C4-2B (cell line): ENCODE measurements at regions not wholly inside any gene's neighbourhood (a gene's known extent, or its start where the extent isn't known, plus 50 kb on each side); places are given as distances from the start of the nearest gene placed in this dataset.

ENCODE experiments used
- ZFX ChIP-seq: fragments of 450-650 bp; IDR thresholded peaks from 2 replicates; pipeline ENCODE4 v1.6.1; 2017
- TF ChIP-seq, protein P1 (sequence below): fragments of 450-650 bp; conservative IDR thresholded peaks from 2 replicates; pipeline ENCODE4 v1.5.1; 2017; ENCODE audit warnings: mild to moderate bottlenecking

DNA sequence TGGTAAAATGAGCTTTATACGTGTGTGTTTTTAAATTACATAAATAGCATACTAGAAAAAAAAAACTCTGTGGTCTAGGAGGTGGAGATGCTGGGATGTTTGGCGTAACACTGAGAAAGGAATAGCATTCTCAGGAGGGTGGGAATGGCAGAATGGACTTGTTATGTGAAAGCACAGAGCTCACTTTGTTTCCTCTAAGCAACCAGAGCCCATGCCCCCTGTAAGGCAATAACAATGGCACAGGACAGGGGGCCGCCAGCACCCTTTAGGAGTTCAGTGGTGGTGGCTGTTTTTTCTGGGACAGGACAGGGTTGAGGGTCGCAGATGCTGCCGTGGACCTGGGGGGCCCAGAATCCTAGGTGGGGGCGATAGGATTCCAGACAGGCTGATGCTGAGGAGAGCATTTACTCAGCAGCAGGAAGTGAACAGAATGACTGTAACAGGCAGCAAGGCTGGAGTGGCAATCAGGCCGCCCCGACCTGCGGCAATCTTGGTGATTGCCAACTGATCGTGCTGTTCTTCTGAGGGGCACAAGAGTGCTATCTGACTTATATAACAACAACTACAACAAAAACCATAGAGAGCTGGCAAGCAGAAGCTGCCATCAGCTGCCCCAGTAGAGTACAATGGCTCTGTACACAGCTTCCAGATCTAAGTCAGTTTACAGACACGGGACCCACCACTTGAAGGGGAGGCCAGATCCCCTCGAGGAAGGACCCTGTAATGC is 160.4 kb downstream of the UACA start:
- TF ChIP-seq, protein P1, sequence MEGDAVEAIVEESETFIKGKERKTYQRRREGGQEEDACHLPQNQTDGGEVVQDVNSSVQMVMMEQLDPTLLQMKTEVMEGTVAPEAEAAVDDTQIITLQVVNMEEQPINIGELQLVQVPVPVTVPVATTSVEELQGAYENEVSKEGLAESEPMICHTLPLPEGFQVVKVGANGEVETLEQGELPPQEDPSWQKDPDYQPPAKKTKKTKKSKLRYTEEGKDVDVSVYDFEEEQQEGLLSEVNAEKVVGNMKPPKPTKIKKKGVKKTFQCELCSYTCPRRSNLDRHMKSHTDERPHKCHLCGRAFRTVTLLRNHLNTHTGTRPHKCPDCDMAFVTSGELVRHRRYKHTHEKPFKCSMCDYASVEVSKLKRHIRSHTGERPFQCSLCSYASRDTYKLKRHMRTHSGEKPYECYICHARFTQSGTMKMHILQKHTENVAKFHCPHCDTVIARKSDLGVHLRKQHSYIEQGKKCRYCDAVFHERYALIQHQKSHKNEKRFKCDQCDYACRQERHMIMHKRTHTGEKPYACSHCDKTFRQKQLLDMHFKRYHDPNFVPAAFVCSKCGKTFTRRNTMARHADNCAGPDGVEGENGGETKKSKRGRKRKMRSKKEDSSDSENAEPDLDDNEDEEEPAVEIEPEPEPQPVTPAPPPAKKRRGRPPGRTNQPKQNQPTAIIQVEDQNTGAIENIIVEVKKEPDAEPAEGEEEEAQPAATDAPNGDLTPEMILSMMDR: no peak
- TF ChIP-seq ZFX: no peak
